Neuron (in vitro differentiated cells): ENCODE measurements at regions not wholly inside any gene's neighbourhood (a gene's known extent, or its start where the extent isn't known, plus 50 kb on each side); places are given as distances from the start of the nearest gene placed in this dataset.

ENCODE experiments used
- H2AFZ ChIP-seq: one replicate; pipeline ENCODE4 v1.6.1; 2013; ENCODE audit warnings: low read depth, mild to moderate bottlenecking, inconsistent platforms, low read length, moderate library complexity
- H3K27me3 ChIP-seq: one replicate; pipeline ENCODE4 v1.6.1; 2013; ENCODE audit warnings: low read length; ENCODE audit not compliant: insufficient read depth
- H3K36me3 ChIP-seq: one replicate; pipeline ENCODE4 v1.6.1; 2013; ENCODE audit warnings: low read length; ENCODE audit not compliant: insufficient read depth
- H3K4me1 ChIP-seq: one replicate; pipeline ENCODE4 v1.6.1; 2013; ENCODE audit warnings: low read length; ENCODE audit not compliant: insufficient read depth
- H3K4me3 ChIP-seq: 2 replicates; pipeline ENCODE4 v1.5.1; 2013; ENCODE audit warnings: mild to moderate bottlenecking, low read length, moderate library complexity
- H3K9me3 ChIP-seq: one replicate; pipeline ENCODE4 v1.6.1; 2013; ENCODE audit warnings: low read length

GRCh38 chr2:5898667-5899066, 206.5 kb downstream of the SOX11 start:
- Histone ChIP-seq H3K4me1 (no peaks in the 10 kb centered on the region), H3K27me3 (no peaks in the 10 kb centered on the region), H3K36me3 (no peaks in the 10 kb centered on the region), H3K4me3 (no peak overlapping the region), H3K9me3 (no peaks in the 10 kb centered on the region), H2AFZ (no peak overlapping the region)

GRCh38 chr2:5905661-5906060, 213.5 kb downstream of the SOX11 start:
- Histone ChIP-seq H3K4me1 (no peaks in the 10 kb centered on the region), H3K36me3 (no peaks in the 10 kb centered on the region), H3K27me3 (no peaks in the 10 kb centered on the region), H3K9me3 (no peaks in the 10 kb centered on the region), H3K4me3 (no peak overlapping the region), H2AFZ (no peak overlapping the region)

GRCh38 chr2:5908071-5908470, 215.9 kb downstream of the SOX11 start:
- Histone ChIP-seq H3K9me3 (no peaks in the 10 kb centered on the region), H3K4me3 (no peak overlapping the region), H3K27me3 (no peaks in the 10 kb centered on the region), H2AFZ (no peak overlapping the region), H3K4me1 (no peaks in the 10 kb centered on the region), H3K36me3 (no peaks in the 10 kb centered on the region)

- Histone ChIP-seq H2AFZ (no peak overlapping the region), H3K4me1 (peaks cover 6% of the 10 kb centered on the region), H3K36me3 (no peaks in the 10 kb centered on the region), H3K9me3 (no peaks in the 10 kb centered on the region), H3K4me3 (no peak overlapping the region), H3K27me3 (no peaks in the 10 kb centered on the region)
Measured at GRCh38 chr2:5911718-5912117, 219.5 kb downstream of the SOX11 start.

GRCh38 chr2:5913711-5914395, 221.7 kb downstream of the SOX11 start:
- H3K4me1 ChIP-seq: peaks cover 6% of the 10 kb centered on the region
- no peaks in the 10 kb centered on the region for H3K36me3 ChIP-seq
- H3K4me3 ChIP-seq: no peak overlapping the region
- no peaks in the 10 kb centered on the region for H3K27me3 ChIP-seq
- peaks cover 3% of the 10 kb centered on the region for H3K9me3 ChIP-seq
- no peak overlapping the region for H2AFZ ChIP-seq

GRCh38 chr2:5914811-5915611, 222.8 kb downstream of the SOX11 start:
- no peaks in the 10 kb centered on the region for H3K36me3 ChIP-seq

GRCh38 chr2:5915881-5916310, 223.7 kb downstream of the SOX11 start:
- Histone ChIP-seq H3K4me1 (peaks cover 6% of the 10 kb centered on the region), H3K36me3 (no peaks in the 10 kb centered on the region)

More at GRCh38 chr2:5914811-5915611, 222.8 kb downstream of the SOX11 start:
- Histone ChIP-seq H3K27me3 (no peaks in the 10 kb centered on the region), H3K4me3 (no peak overlapping the region), H3K4me1 (peaks cover 6% of the 10 kb centered on the region), H3K9me3 (peaks cover 3% of the 10 kb centered on the region), H2AFZ (no peak overlapping the region)

GRCh38 chr2:5921081-5921642, 229.0 kb downstream of the SOX11 start:
- Histone ChIP-seq H2AFZ (no peak overlapping the region), H3K4me3 (no peak overlapping the region), H3K4me1 (no peaks in the 10 kb centered on the region), H3K9me3 (peaks cover 8% of the 10 kb centered on the region), H3K27me3 (no peaks in the 10 kb centered on the region), H3K36me3 (no peaks in the 10 kb centered on the region)

More at GRCh38 chr2:5915881-5916310, 223.7 kb downstream of the SOX11 start:
- no peak overlapping the region for H3K4me3 ChIP-seq
- H3K27me3 ChIP-seq: no peaks in the 10 kb centered on the region
- H3K9me3 ChIP-seq: peaks cover 5% of the 10 kb centered on the region
- H2AFZ ChIP-seq: no peak overlapping the region

GRCh38 chr2:5923957-5924945, 232.1 kb downstream of the SOX11 start:
- Histone ChIP-seq H3K4me1 (peaks cover 11% of the 10 kb centered on the region), H3K9me3 (peaks cover 5% of the 10 kb centered on the region), H3K27me3 (no peaks in the 10 kb centered on the region), H3K36me3 (no peaks in the 10 kb centered on the region), H3K4me3 (no peak overlapping the region), H2AFZ (no peak overlapping the region)

- Histone ChIP-seq H3K36me3 (no peaks in the 10 kb centered on the region), H3K4me1 (peaks cover 11% of the 10 kb centered on the region), H3K9me3 (peaks cover 5% of the 10 kb centered on the region), H3K4me3 (no peak overlapping the region), H3K27me3 (no peaks in the 10 kb centered on the region), H2AFZ (no peak overlapping the region)
Measured at GRCh38 chr2:5925604-5926003, 233.4 kb downstream of the SOX11 start.

- Histone ChIP-seq H3K9me3 (peaks cover 3% of the 10 kb centered on the region), H3K27me3 (no peaks in the 10 kb centered on the region), H3K4me3 (no peak overlapping the region), H2AFZ (no peak overlapping the region), H3K36me3 (no peaks in the 10 kb centered on the region), H3K4me1 (peaks cover 11% of the 10 kb centered on the region)
Measured at GRCh38 chr2:5926871-5927512, 234.8 kb downstream of the SOX11 start.
